B cell (primary cell): ENCODE measurements at regions not wholly inside any gene's neighbourhood (a gene's known extent, or its start where the extent isn't known, plus 50 kb on each side); places are given as distances from the start of the nearest gene placed in this dataset.

Experiments
- EZH2 ChIP-seq: IDR thresholded peaks from 2 replicates; pipeline ENCODE4 v1.6.1; 2012; ENCODE audit warnings: borderline replicate concordance, low read depth, mild to moderate bottlenecking, moderate library complexity, low read length; ENCODE audit not compliant: insufficient read depth, poor library complexity, severe bottlenecking
- TF ChIP-seq, protein P1 (sequence below): fragments of 200-600 bp; IDR thresholded peaks from one replicate; pipeline ENCODE4 v1.8.0; 2022; ENCODE audit warnings: antibody characterized with exemption, mild to moderate bottlenecking

DNA sequence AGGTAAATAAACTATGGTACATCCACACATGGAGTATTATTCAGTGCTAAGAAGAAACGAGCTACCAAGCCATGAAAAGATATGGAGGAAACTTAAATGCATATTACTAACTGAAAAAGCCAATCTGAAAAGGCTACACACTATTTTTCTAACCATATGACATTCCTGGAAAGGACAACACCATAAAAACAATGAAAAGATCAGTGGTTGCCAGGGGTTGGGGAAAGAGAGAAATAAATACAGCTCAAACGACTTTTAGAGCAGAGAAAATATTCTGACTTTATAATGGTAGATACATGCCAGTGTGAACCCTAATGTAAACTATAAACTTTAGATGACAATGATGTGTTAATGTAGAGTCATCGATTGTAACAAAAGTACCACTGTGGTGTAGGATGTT is 225.9 kb upstream of the BTBD3 start:
- TF ChIP-seq, protein P1, sequence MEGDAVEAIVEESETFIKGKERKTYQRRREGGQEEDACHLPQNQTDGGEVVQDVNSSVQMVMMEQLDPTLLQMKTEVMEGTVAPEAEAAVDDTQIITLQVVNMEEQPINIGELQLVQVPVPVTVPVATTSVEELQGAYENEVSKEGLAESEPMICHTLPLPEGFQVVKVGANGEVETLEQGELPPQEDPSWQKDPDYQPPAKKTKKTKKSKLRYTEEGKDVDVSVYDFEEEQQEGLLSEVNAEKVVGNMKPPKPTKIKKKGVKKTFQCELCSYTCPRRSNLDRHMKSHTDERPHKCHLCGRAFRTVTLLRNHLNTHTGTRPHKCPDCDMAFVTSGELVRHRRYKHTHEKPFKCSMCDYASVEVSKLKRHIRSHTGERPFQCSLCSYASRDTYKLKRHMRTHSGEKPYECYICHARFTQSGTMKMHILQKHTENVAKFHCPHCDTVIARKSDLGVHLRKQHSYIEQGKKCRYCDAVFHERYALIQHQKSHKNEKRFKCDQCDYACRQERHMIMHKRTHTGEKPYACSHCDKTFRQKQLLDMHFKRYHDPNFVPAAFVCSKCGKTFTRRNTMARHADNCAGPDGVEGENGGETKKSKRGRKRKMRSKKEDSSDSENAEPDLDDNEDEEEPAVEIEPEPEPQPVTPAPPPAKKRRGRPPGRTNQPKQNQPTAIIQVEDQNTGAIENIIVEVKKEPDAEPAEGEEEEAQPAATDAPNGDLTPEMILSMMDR: no peak
- no peak for TF ChIP-seq EZH2
